Transverse colon (tissue), 4 donors: ENCODE measurements at regions not wholly inside any gene's neighbourhood (a gene's known extent, or its start where the extent isn't known, plus 50 kb on each side); places are given as distances from the start of the nearest gene placed in this dataset.

Source experiments
- EP300 ChIP-seq: sonication (generic); formaldehyde crosslinking; IDR thresholded peaks from one replicate; pipeline ENCODE4 v1.6.1; 2017; ENCODE audit warnings: antibody characterized with exemption, low read depth
- POLR2A ChIP-seq: fragments of 450-650 bp; IDR thresholded peaks from one replicate; pipeline ENCODE4 v1.6.1; 2016; ENCODE audit warnings: antibody characterized with exemption, mild to moderate bottlenecking, moderate library complexity
- POLR2AphosphoS5 ChIP-seq, 3 donors: sonication (generic); formaldehyde crosslinking; IDR thresholded peaks; one replicate each; pipeline ENCODE4 v1.6.1; 2016; ENCODE audit warnings: antibody characterized with exemption in 3 of 3
- TF ChIP-seq, protein P1 (sequence below), 5 experiments: fragments of 200-600 bp in 3 of 5; fragments of 450-650 bp in 2 of 5; sonication (generic) in 3 of 5; IDR thresholded peaks; 1 replicate in 2 of 5; 2 replicates in 3 of 5; pipeline ENCODE4 v1.5.1; 2016 to 2017; ENCODE audit warnings: antibody characterized with exemption in 5 of 5, inconsistent platforms in 3 of 5, mild to moderate bottlenecking in 2 of 5, moderate library complexity in 1 of 5

DNA sequence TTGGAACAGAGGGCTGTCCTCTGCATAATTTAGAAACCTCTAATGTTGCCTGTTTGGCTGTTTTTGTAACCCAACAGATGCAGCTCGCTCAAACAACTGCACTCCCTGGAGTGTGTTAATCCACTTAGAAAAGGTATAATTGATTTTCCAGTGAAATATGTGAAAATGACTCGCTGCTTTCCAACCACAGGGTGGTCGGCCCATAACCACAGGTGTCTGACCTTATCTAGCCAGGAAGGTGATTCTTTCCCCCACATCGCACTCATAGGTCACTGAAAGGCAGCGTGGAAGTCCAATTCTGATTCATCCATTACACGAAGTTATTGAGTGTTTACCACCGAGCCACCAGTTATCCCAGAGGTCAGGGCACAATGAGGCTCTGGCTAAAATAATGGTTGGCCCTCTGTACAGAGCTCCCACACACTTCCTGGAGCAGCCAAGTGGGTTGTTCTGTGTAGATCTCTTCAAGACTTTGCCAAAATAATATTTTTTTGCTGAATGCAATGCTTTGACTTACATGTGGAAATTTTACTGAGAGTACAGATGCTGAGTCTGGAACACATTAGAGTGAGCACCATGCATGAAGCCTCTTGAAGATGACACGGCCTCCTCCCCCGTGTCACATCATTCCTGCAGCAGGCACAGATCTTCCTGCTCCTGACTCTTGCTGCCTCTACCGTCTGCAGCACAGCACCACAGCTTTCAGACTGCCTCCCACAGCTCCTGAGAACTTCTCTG is 396.2 kb downstream of the ZNF516 start:
- TF ChIP-seq POLR2A (no peak), POLR2AphosphoS5 (IDR thresholded peaks at IDR 0.05) (no peak), EP300 (no peak)
- TF ChIP-seq, protein P1, sequence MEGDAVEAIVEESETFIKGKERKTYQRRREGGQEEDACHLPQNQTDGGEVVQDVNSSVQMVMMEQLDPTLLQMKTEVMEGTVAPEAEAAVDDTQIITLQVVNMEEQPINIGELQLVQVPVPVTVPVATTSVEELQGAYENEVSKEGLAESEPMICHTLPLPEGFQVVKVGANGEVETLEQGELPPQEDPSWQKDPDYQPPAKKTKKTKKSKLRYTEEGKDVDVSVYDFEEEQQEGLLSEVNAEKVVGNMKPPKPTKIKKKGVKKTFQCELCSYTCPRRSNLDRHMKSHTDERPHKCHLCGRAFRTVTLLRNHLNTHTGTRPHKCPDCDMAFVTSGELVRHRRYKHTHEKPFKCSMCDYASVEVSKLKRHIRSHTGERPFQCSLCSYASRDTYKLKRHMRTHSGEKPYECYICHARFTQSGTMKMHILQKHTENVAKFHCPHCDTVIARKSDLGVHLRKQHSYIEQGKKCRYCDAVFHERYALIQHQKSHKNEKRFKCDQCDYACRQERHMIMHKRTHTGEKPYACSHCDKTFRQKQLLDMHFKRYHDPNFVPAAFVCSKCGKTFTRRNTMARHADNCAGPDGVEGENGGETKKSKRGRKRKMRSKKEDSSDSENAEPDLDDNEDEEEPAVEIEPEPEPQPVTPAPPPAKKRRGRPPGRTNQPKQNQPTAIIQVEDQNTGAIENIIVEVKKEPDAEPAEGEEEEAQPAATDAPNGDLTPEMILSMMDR (IDR thresholded peaks at IDR 0.05): no peak
